ENCODE measurements at regions not wholly inside any gene's neighbourhood (a gene's known extent, or its start where the extent isn't known, plus 50 kb on each side); places are given as distances from the start of the nearest gene placed in this dataset.

DNA sequence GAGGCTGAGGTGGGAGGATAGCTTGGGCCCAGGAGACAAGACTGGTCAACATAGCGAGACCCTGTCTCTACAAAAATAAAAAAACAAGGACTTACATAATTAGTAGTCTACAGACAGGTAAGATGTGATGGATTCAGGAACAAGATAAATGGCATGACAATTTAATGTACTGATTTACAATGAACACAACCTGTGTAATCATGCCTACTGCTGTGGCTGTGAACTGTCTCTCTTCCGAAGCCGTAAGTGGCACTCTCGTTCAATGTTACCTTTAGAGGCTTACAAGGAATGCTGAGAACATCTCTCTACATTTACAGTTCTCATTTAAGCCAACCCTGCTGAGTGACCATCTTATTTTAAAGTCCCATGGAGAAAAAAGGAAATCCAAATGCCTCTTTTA lies 134.8 kb upstream of the PRDM1 start:
- TF ChIP-seq GLIS3 (CRISPR knock-in tag; IDR thresholded peaks at IDR 0.05): no peak
- no peak for TF ChIP-seq BACH2 (CRISPR knock-in tag; IDR thresholded peaks at IDR 0.05; ENCODE audit: borderline replicate concordance)
- no peak for TF ChIP-seq ARNTL (CRISPR knock-in tag; IDR thresholded peaks at IDR 0.05; ENCODE audit: borderline replicate concordance, low read depth)
- no peak for TF ChIP-seq ISL1 (CRISPR knock-in tag; IDR thresholded peaks at IDR 0.05)
- TF ChIP-seq CSDC2 (CRISPR knock-in tag; IDR thresholded peaks at IDR 0.05): no peak
- TF ChIP-seq, protein P1, sequence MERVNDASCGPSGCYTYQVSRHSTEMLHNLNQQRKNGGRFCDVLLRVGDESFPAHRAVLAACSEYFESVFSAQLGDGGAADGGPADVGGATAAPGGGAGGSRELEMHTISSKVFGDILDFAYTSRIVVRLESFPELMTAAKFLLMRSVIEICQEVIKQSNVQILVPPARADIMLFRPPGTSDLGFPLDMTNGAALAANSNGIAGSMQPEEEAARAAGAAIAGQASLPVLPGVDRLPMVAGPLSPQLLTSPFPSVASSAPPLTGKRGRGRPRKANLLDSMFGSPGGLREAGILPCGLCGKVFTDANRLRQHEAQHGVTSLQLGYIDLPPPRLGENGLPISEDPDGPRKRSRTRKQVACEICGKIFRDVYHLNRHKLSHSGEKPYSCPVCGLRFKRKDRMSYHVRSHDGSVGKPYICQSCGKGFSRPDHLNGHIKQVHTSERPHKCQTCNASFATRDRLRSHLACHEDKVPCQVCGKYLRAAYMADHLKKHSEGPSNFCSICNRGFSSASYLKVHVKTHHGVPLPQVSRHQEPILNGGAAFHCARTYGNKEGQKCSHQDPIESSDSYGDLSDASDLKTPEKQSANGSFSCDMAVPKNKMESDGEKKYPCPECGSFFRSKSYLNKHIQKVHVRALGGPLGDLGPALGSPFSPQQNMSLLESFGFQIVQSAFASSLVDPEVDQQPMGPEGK (CRISPR knock-in tag; IDR thresholded peaks at IDR 0.05; ENCODE audit: borderline replicate concordance): no peak
- no peak for TF ChIP-seq PPARA (CRISPR knock-in tag; IDR thresholded peaks at IDR 0.05; ENCODE audit: borderline replicate concordance)
- no peak for TF ChIP-seq TCF4 (CRISPR knock-in tag; IDR thresholded peaks at IDR 0.05; ENCODE audit: borderline replicate concordance)
- TF ChIP-seq, protein P2, sequence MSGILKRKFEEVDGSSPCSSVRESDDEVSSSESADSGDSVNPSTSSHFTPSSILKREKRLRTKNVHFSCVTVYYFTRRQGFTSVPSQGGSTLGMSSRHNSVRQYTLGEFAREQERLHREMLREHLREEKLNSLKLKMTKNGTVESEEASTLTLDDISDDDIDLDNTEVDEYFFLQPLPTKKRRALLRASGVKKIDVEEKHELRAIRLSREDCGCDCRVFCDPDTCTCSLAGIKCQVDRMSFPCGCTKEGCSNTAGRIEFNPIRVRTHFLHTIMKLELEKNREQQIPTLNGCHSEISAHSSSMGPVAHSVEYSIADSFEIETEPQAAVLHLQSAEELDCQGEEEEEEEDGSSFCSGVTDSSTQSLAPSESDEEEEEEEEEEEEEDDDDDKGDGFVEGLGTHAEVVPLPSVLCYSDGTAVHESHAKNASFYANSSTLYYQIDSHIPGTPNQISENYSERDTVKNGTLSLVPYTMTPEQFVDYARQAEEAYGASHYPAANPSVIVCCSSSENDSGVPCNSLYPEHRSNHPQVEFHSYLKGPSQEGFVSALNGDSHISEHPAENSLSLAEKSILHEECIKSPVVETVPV (CRISPR knock-in tag; IDR thresholded peaks at IDR 0.05): no peak

Measured in SK-N-SH treated with all-trans-retinoic acid at 6 μM for 48 hours (cell line).